ENCODE measurements at regions not wholly inside any gene's neighbourhood (a gene's known extent, or its start where the extent isn't known, plus 50 kb on each side); places are given as distances from the start of the nearest gene placed in this dataset.

GRCh38 chr9:78601957-78602565 is 305.1 kb downstream of the PSAT1 start:
- ATAC-seq (no peak), DNase-seq (no peak)
- no peaks in the 10 kb centered on the region for H3K27me3 ChIP-seq
- H3K27ac ChIP-seq: no peak overlapping the region
- no peaks in the 10 kb centered on the region for H3K36me3 ChIP-seq
- no peaks in the 10 kb centered on the region for H3K4me1 ChIP-seq
- no peaks in the 10 kb centered on the region for H3K9me3 ChIP-seq
- in situ Hi-C loops (cut with MboI; ENCODE audit: low sequenced_read_pairs in 4 of 4): no loop called here
- H3K4me3 ChIP-seq: no peak overlapping the region
- intact Hi-C loops (cut with DNase I; ENCODE audit: low total_unique reads): no loop called here
- peak in 3 of 5 experiments; percentile 35 to 60 (median 46) for TF ChIP-seq CTCF (IDR thresholded peaks at IDR 0.05 in 4 of 5, conservative IDR thresholded peaks at IDR 0.05 in 1 of 5)
- no peak for TF ChIP-seq POLR2A (IDR thresholded peaks at IDR 0.05)

- intact Hi-C loops (cut with DNase I; ENCODE audit: low total_unique reads): no loop called here
Measured at GRCh38 chr9:78605041-78606000, 308.4 kb downstream of the PSAT1 start.

GRCh38 chr9:78606001-78606379 is 309.1 kb downstream of the PSAT1 start:
- in situ Hi-C loops (cut with MboI; ENCODE audit: low sequenced_read_pairs in 4 of 4): no loop called here
- ATAC-seq (no peak), DNase-seq (no peak)
- intact Hi-C loops (cut with DNase I; ENCODE audit: low total_unique reads): no loop called here
- peaks cover 0 to 3% of the 10 kb centered on the region in 2 donors for H3K4me1 ChIP-seq
- H3K36me3 ChIP-seq: no peaks in the 10 kb centered on the region
- TF ChIP-seq CTCF (IDR thresholded peaks at IDR 0.05 in 4 of 5, conservative IDR thresholded peaks at IDR 0.05 in 1 of 5) (no peak), POLR2A (IDR thresholded peaks at IDR 0.05) (no peak)
- H3K9me3 ChIP-seq: no peaks in the 10 kb centered on the region
- H3K27me3 ChIP-seq: no peaks in the 10 kb centered on the region
- no peak overlapping the region for H3K27ac ChIP-seq
- no peak overlapping the region for H3K4me3 ChIP-seq

More at GRCh38 chr9:78605041-78606000, 308.4 kb downstream of the PSAT1 start:
- in situ Hi-C loops (cut with MboI; ENCODE audit: low sequenced_read_pairs in 4 of 4): no loop called here
- ATAC-seq (no peak), DNase-seq (no peak)
- H3K36me3 ChIP-seq: no peaks in the 10 kb centered on the region
- H3K9me3 ChIP-seq: no peaks in the 10 kb centered on the region
- peaks cover 0 to 3% of the 10 kb centered on the region in 2 donors for H3K4me1 ChIP-seq
- no peaks in the 10 kb centered on the region for H3K27me3 ChIP-seq
- TF ChIP-seq POLR2A (IDR thresholded peaks at IDR 0.05) (no peak), CTCF (IDR thresholded peaks at IDR 0.05 in 4 of 5, conservative IDR thresholded peaks at IDR 0.05 in 1 of 5) (no peak)
- H3K27ac ChIP-seq: no peak overlapping the region
- no peak overlapping the region for H3K4me3 ChIP-seq

- no peak for DNase-seq
- Histone ChIP-seq H3K9me3 (no peaks in the 10 kb centered on the region), H3K4me1 (peaks cover 0 to 3% of the 10 kb centered on the region in 2 donors), H3K27me3 (no peaks in the 10 kb centered on the region), H3K36me3 (no peaks in the 10 kb centered on the region), H3K27ac (no peak overlapping the region), H3K4me3 (no peak overlapping the region)
- intact Hi-C loops (cut with DNase I; ENCODE audit: low total_unique reads) (no loop called here), in situ Hi-C loops (cut with MboI; ENCODE audit: low sequenced_read_pairs in 4 of 4) (no loop called here)
- no peak for TF ChIP-seq CTCF (IDR thresholded peaks at IDR 0.05 in 4 of 5, conservative IDR thresholded peaks at IDR 0.05 in 1 of 5)
- TF ChIP-seq POLR2A (IDR thresholded peaks at IDR 0.05): no peak
- ATAC-seq: no peak
Measured at GRCh38 chr9:78607853-78608252, 310.9 kb downstream of the PSAT1 start.

Measured in gastrocnemius medialis (tissue), 4 donors.